Gastrocnemius medialis (tissue), 4 donors: ENCODE measurements at regions not wholly inside any gene's neighbourhood (a gene's known extent, or its start where the extent isn't known, plus 50 kb on each side); places are given as distances from the start of the nearest gene placed in this dataset.

ENCODE experiments used
- ATAC-seq, 2 donors: fragments of 150-250 bp; one replicate each; pipeline ENCODE4 v1.9.1; 2016
- DNase-seq, 2 donors: peaks; one replicate each; pipeline ENCODE4 v3.0.0-alpha.2; 2019
- H3K27ac ChIP-seq, 4 donors: fragments of 200-600 bp; sonication (generic); 1 replicate in 1 of 4; 2 replicates in 3 of 4; pipeline ENCODE4 v1.5.1; 2016 to 2018; ENCODE audit warnings: mild to moderate bottlenecking in 2 of 4, moderate library complexity in 1 of 4
- H3K27me3 ChIP-seq, 3 donors: fragments of 200-600 bp; sonication (generic) in 2 of 3; 1 replicate in 1 of 3; 2 replicates in 2 of 3; pipeline versions ENCODE4 v1.5.1 to v1.6.0; 2016 to 2019; ENCODE audit warnings: mild to moderate bottlenecking in 1 of 3, moderate library complexity in 1 of 3
- H3K36me3 ChIP-seq, 2 donors: fragments of 200-600 bp; sonication (generic) in 1 of 2; one replicate each; pipeline ENCODE4 v1.5.1; 2017 to 2018
- H3K4me1 ChIP-seq, 2 donors: fragments of 200-600 bp; sonication (generic) in 1 of 2; one replicate each; pipeline ENCODE4 v1.5.1; 2016 to 2017; ENCODE audit warnings: mild to moderate bottlenecking in 2 of 2
- H3K4me3 ChIP-seq, 4 donors: fragments of 200-600 bp; sonication (generic) in 3 of 4; 1 replicate in 1 of 4; 2 replicates in 3 of 4; pipeline ENCODE4 v1.5.1; 2016 to 2019; ENCODE audit warnings: mild to moderate bottlenecking in 2 of 4
- H3K9me3 ChIP-seq, 3 donors: fragments of 200-600 bp; sonication (generic) in 2 of 3; 1 replicate in 1 of 3; 2 replicates in 2 of 3; pipeline ENCODE4 v1.5.1; 2016 to 2019
- POLR2A ChIP-seq, 2 donors: fragments of 450-650 bp; IDR thresholded peaks; one replicate each; pipeline ENCODE4 v1.6.1; 2017; ENCODE audit warnings: antibody characterized with exemption in 2 of 2, mild to moderate bottlenecking in 2 of 2, moderate library complexity in 2 of 2
- in situ Hi-C, 4 donors: fragments of 200-750 bp; cut with MboI; loops; one replicate each; pipeline versions ENCODE4 v1.15.0 to v1.8.0; 2017; ENCODE audit warnings: low sequenced_read_pairs in 4 of 4
- intact Hi-C: fragments of 100-400 bp; cut with DNase I; formaldehyde crosslinking; loops from one replicate; pipeline ENCODE4 v1.15.1; 2023; ENCODE audit warnings: low total_unique reads
- TF ChIP-seq, protein P1 (sequence below), 5 experiments: fragments of 450-650 bp in 3 of 5; fragments of 200-600 bp in 2 of 5; sonication (generic) in 2 of 5; IDR thresholded peaks in 4 of 5; conservative IDR thresholded peaks in 1 of 5; 1 replicate in 4 of 5; 2 replicates in 1 of 5; pipeline ENCODE4 v1.5.1; 2016 to 2019; ENCODE audit warnings: antibody characterized with exemption in 5 of 5, mild to moderate bottlenecking in 3 of 5, moderate library complexity in 3 of 5

DNA sequence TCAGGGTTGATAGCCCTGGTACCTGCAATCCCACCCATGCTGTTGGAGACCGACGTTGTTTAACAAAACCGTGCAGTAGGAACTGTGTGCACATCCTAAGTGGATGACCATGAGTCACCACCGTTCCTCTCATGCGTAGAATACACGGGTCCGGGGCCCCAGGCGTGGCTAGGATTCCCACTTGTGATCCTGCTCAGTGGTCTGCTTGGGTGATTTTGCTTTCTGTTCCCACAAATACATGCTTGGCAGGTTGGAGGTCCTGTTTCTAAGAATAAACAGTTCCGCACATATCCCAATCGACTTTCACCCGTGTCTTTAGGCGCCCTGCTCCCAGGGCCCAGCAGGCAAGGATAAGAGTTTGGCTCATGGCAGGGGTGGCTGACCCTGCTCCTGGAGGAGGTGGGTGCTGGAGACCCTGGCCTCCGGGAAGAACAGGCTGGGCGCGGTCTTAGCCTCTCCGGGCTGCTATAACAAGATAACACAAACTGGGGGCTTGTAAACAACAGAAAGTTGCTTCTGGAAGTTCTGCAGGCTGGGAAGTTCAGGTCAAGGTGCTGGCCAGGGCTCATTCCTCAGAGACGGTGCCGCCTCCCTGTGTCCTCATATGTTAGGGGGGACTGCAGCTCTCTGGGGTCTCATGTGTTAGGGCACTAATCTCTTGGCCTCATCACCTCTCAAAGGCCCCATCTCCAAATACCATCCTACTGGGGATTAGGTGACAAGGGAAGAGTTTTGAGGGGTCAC lies 1028.3 kb downstream of the BRD1 start:
- in situ Hi-C loops = no loop called here
- no peak for TF ChIP-seq POLR2A (IDR thresholded peaks at IDR 0.05)
- TF ChIP-seq, protein P1, sequence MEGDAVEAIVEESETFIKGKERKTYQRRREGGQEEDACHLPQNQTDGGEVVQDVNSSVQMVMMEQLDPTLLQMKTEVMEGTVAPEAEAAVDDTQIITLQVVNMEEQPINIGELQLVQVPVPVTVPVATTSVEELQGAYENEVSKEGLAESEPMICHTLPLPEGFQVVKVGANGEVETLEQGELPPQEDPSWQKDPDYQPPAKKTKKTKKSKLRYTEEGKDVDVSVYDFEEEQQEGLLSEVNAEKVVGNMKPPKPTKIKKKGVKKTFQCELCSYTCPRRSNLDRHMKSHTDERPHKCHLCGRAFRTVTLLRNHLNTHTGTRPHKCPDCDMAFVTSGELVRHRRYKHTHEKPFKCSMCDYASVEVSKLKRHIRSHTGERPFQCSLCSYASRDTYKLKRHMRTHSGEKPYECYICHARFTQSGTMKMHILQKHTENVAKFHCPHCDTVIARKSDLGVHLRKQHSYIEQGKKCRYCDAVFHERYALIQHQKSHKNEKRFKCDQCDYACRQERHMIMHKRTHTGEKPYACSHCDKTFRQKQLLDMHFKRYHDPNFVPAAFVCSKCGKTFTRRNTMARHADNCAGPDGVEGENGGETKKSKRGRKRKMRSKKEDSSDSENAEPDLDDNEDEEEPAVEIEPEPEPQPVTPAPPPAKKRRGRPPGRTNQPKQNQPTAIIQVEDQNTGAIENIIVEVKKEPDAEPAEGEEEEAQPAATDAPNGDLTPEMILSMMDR (IDR thresholded peaks at IDR 0.05 in 4 of 5, conservative IDR thresholded peaks at IDR 0.05 in 1 of 5) = no peak
- no peak overlapping the region for H3K4me3 ChIP-seq
- ATAC-seq (no peak), DNase-seq (no peak)
- no peaks in the 10 kb centered on the region for H3K27me3 ChIP-seq
- intact Hi-C loops = no loop called here
- no peaks in the 10 kb centered on the region for H3K4me1 ChIP-seq
- H3K9me3 ChIP-seq = no peaks in the 10 kb centered on the region
- no peak overlapping the region for H3K27ac ChIP-seq
- H3K36me3 ChIP-seq = no peaks in the 10 kb centered on the region

DNA sequence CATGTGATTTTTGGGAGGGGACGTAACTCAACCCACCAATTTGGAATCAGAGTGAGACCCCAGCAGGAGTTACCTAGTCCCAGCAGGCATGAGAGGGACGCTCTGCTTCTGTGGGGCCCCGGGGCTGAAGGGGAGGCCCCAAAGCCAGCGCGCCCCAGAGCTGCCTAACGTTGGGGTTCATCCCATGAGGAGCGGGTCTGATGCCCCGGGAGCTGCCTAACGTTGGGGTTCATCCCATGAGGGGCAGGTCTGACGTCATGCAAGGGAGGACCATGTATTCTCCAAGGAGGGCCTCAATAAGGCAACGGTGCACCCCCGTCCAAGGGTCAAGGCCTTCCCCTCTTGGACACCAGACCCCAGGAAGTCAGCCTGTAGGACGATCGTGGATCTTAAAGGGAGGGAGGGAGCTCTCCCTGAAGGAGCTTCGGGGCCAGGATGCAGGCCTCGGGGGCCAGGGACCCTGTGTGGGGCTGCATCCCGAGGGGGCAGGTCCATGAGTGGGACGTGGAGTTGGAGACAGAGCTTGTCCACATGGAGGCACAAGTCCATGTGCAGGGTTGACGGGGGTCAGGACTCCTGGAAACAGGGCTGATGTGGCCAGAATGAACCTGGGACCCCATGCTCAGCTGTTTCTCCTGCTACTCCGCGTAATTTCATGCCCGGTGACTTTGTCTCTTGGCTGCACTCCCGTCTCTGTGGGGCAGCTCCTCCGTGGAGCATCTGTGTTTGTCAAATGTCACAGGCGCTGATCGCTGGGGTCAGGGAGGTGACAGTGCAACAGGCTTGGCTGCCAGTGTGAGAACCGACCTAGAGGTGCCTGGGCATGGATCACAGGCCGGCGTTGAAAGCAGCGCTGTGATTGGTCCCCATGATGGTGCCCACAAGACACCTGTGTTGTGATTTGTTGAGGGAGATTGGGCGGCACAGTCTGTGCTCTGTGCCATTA lies 1029.1 kb downstream of the BRD1 start:
- DNase-seq = no peak

DNA sequence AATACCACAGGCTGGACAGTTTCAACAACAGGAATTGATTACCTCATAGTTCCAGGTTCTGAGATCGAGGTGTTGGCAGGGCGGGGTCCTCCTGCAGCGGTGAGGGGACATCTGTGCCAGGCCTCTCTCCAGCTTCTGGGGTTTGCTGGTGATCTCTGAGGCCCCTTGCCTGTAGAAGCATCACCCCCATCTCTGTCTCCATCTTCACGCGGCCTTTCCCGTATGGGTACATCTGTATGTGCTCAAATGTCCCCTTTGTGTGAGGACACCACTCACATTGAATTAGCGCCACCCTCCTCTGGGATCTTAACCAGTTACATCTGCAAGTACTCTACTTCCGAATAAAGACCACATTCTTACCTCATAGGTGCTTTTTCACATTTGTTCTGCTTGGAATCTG lies 1029.9 kb downstream of the BRD1 start:
- no peaks in the 10 kb centered on the region for H3K9me3 ChIP-seq
- TF ChIP-seq, protein P1 (IDR thresholded peaks at IDR 0.05 in 4 of 5, conservative IDR thresholded peaks at IDR 0.05 in 1 of 5) = no peak
- TF ChIP-seq POLR2A (IDR thresholded peaks at IDR 0.05) = no peak
- H3K4me3 ChIP-seq = no peak overlapping the region
- intact Hi-C loops = no loop called here
- no peak for ATAC-seq
- DNase-seq = no peak
- H3K27me3 ChIP-seq = no peaks in the 10 kb centered on the region
- no peak overlapping the region for H3K27ac ChIP-seq
- in situ Hi-C loops = no loop called here
- H3K36me3 ChIP-seq = no peaks in the 10 kb centered on the region
- H3K4me1 ChIP-seq = no peaks in the 10 kb centered on the region

More for the DNA sequence above, 1029.1 kb downstream of the BRD1 start:
- Histone ChIP-seq H3K4me3 (no peak overlapping the region), H3K27ac (no peak overlapping the region), H3K9me3 (no peaks in the 10 kb centered on the region), H3K4me1 (no peaks in the 10 kb centered on the region), H3K36me3 (no peaks in the 10 kb centered on the region), H3K27me3 (no peaks in the 10 kb centered on the region)
- no peak for ATAC-seq
- intact Hi-C loops = no loop called here
- TF ChIP-seq, protein P1 (IDR thresholded peaks at IDR 0.05 in 4 of 5, conservative IDR thresholded peaks at IDR 0.05 in 1 of 5) = no peak
- TF ChIP-seq POLR2A (IDR thresholded peaks at IDR 0.05) = no peak
- in situ Hi-C loops = no loop called here

DNA sequence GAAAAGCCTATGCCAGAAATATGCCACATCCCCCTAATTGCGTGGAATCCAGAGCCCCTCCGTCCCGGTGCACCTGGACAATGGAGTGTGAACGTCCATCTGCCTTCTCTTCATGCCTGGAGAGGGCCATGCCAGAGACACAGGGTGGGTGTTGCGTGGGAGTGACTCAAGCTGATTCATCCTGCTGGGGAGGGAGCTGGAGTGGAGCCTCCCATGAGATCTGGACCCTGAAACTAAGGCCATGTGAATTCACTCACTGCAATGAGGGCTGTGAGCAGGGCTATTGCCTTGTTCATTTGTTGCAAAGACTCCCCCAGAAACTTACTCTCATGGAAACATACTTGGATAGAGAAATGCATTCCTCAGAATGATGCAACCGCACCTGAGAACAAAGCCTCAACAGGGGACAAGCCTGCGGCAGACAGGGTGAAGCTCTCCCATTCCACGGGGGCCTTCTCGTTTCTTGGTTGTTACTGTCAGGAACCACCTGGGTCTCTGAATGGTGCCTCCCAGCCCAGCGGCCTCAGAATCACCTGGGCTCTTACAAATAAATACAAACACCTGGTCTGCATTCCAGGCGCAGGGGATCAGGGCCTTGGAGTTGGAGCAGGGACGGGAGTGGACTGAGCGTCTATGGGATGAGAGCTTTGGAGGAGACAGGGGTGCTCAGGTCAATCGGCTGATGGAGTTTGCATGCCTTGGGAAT lies 1031.2 kb downstream of the BRD1 start:
- ATAC-seq = no peak
- DNase-seq = no peak
- Histone ChIP-seq H3K4me1 (no peaks in the 10 kb centered on the region), H3K27ac (no peak overlapping the region), H3K4me3 (no peak overlapping the region), H3K27me3 (no peaks in the 10 kb centered on the region), H3K36me3 (no peaks in the 10 kb centered on the region), H3K9me3 (no peaks in the 10 kb centered on the region)
- TF ChIP-seq POLR2A (IDR thresholded peaks at IDR 0.05) = no peak
- TF ChIP-seq, protein P1 (IDR thresholded peaks at IDR 0.05 in 4 of 5, conservative IDR thresholded peaks at IDR 0.05 in 1 of 5) = no peak
- in situ Hi-C loops (no loop called here), intact Hi-C loops (no loop called here)
